HEK293T (cell line): ENCODE measurements at regions not wholly inside any gene's neighbourhood (a gene's known extent, or its start where the extent isn't known, plus 50 kb on each side); places are given as distances from the start of the nearest gene placed in this dataset.

Source experiments
- ARNT ChIP-seq: fragments of 450-650 bp; IDR thresholded peaks from 2 replicates; pipeline ENCODE4 v1.6.1; 2017; ENCODE audit warnings: mild to moderate bottlenecking
- BHLHE40 ChIP-seq: fragments of 450-650 bp; IDR thresholded peaks from 2 replicates; pipeline ENCODE4 v1.6.1; 2016; ENCODE audit warnings: mild to moderate bottlenecking, moderate library complexity, borderline replicate concordance
- CTBP1 ChIP-seq: fragments of 450-650 bp; IDR thresholded peaks from 2 replicates; pipeline ENCODE4 v1.6.1; 2016; ENCODE audit warnings: borderline replicate concordance
- ELF4 ChIP-seq: fragments of 450-650 bp; IDR thresholded peaks from 2 replicates; pipeline ENCODE4 v1.6.1; 2017; ENCODE audit warnings: antibody characterized with exemption
- FOXK2 ChIP-seq: fragments of 450-650 bp; IDR thresholded peaks from 2 replicates; pipeline ENCODE4 v1.6.1; 2016; ENCODE audit warnings: mild to moderate bottlenecking
- FOXM1 ChIP-seq: fragments of 450-650 bp; IDR thresholded peaks from 2 replicates; pipeline ENCODE4 v1.6.1; 2017; ENCODE audit warnings: mild to moderate bottlenecking, borderline replicate concordance
- HDGF ChIP-seq: fragments of 450-650 bp; IDR thresholded peaks from 2 replicates; pipeline ENCODE4 v1.6.1; 2017; ENCODE audit warnings: antibody characterized with exemption, borderline replicate concordance
- L3MBTL2 ChIP-seq: fragments of 450-650 bp; conservative IDR thresholded peaks from 2 replicates; pipeline ENCODE4 v1.6.1; 2016; ENCODE audit warnings: mild to moderate bottlenecking
- LEF1 ChIP-seq: fragments of 450-650 bp; IDR thresholded peaks from 2 replicates; pipeline ENCODE4 v1.6.1; 2017; ENCODE audit warnings: mild to moderate bottlenecking, borderline replicate concordance
- NFRKB ChIP-seq: fragments of 450-650 bp; IDR thresholded peaks from 2 replicates; pipeline ENCODE4 v1.6.1; 2016; ENCODE audit warnings: mild to moderate bottlenecking, moderate library complexity
- SP1 ChIP-seq: fragments of 450-650 bp; IDR thresholded peaks from 2 replicates; pipeline ENCODE4 v1.6.1; 2017
- SUZ12 ChIP-seq: fragments of 450-650 bp; IDR thresholded peaks from 2 replicates; pipeline ENCODE4 v1.6.1; 2016; ENCODE audit warnings: mild to moderate bottlenecking
- ZNF384 ChIP-seq: fragments of 450-650 bp; IDR thresholded peaks from 2 replicates; pipeline ENCODE4 v1.6.1; 2016
- TF ChIP-seq, protein P1 (sequence below): fragments of 450-650 bp; IDR thresholded peaks from 2 replicates; pipeline ENCODE4 v1.6.1; 2016

DNA sequence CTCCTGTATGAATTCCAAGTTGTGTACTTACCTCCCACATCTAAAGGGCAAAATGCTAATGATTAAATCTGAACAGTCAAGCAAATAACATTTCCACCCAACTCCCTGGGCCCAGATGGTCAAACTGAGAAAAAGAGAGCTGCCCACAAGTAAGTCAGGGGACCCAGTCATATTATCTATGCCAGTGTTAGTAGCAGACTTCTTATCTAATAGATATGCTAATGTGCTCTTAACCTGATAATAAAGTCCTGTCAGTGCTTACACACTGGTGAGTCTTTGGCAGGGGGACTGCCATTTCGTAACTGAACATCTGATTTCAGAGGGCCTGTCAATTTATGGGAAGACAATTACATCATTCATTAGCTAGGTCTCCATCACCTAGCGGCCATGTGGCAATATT lies 292.3 kb upstream of the WWC1 start:
- TF ChIP-seq SUZ12 (no peak), ARNT (no peak), BHLHE40 (no peak), ZNF384 (no peak), SP1 (no peak), L3MBTL2 (no peak), ELF4 (no peak), FOXK2 (no peak), CTBP1 (no peak), HDGF (no peak), FOXM1 (no peak), NFRKB (no peak), LEF1 (no peak)
- TF ChIP-seq, protein P1, sequence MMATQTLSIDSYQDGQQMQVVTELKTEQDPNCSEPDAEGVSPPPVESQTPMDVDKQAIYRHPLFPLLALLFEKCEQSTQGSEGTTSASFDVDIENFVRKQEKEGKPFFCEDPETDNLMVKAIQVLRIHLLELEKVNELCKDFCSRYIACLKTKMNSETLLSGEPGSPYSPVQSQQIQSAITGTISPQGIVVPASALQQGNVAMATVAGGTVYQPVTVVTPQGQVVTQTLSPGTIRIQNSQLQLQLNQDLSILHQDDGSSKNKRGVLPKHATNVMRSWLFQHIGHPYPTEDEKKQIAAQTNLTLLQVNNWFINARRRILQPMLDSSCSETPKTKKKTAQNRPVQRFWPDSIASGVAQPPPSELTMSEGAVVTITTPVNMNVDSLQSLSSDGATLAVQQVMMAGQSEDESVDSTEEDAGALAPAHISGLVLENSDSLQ: no peak
